HG03039 (cell line): ENCODE measurements at regions not wholly inside any gene's neighbourhood (a gene's known extent, or its start where the extent isn't known, plus 50 kb on each side); places are given as distances from the start of the nearest gene placed in this dataset.

Experiments used
- ATAC-seq: cut with Tn5 transposase; IDR thresholded peaks from one replicate; pipeline ENCODE4 v1.9.1; 2021; ENCODE audit warnings: mild to moderate bottlenecking, moderate library complexity; ENCODE audit not compliant: unreplicated experiment

- ATAC-seq: no peak
Measured at GRCh38 chr22:48644997-48645396, 1182.7 kb downstream of the BRD1 start.

GRCh38 chr22:48644108-48644507, 1183.6 kb downstream of the BRD1 start:
- no peak for ATAC-seq

- ATAC-seq: no peak
Measured at GRCh38 chr22:48643066-48643731, 1184.5 kb downstream of the BRD1 start.

- ATAC-seq: no peak
Measured at GRCh38 chr22:48642550-48642949, 1185.1 kb downstream of the BRD1 start.

GRCh38 chr22:48641906-48642475, 1185.7 kb downstream of the BRD1 start:
- ATAC-seq: no peak

- ATAC-seq: no peak
Measured at GRCh38 chr22:48640890-48641841, 1186.5 kb downstream of the BRD1 start.

GRCh38 chr22:48639896-48640748, 1187.6 kb downstream of the BRD1 start:
- no peak for ATAC-seq

GRCh38 chr22:48639021-48639795, 1188.5 kb downstream of the BRD1 start:
- ATAC-seq: no peak

GRCh38 chr22:48637231-48637630, 1190.4 kb downstream of the BRD1 start:
- no peak for ATAC-seq

- no peak for ATAC-seq
Measured at GRCh38 chr22:48636746-48637145, 1190.9 kb downstream of the BRD1 start.

GRCh38 chr22:48635816-48636215, 1191.9 kb downstream of the BRD1 start:
- ATAC-seq: no peak

- ATAC-seq: no peak
Measured at GRCh38 chr22:48635031-48635430, 1192.6 kb downstream of the BRD1 start.

- no peak for ATAC-seq
Measured at GRCh38 chr22:48633996-48634836, 1193.5 kb downstream of the BRD1 start.

GRCh38 chr22:48632646-48633246, 1194.9 kb downstream of the BRD1 start:
- ATAC-seq: no peak

GRCh38 chr22:48631288-48631863, 1196.3 kb downstream of the BRD1 start:
- ATAC-seq: no peak

GRCh38 chr22:48630848-48631247, 1196.8 kb downstream of the BRD1 start:
- ATAC-seq: no peak

GRCh38 chr22:48630433-48630754, 1197.3 kb downstream of the BRD1 start:
- no peak for ATAC-seq

- ATAC-seq: no peak
Measured at GRCh38 chr22:48629631-48630432, 1197.8 kb downstream of the BRD1 start.
